Lower leg skin (tissue), 3 donors: ENCODE measurements at regions not wholly inside any gene's neighbourhood (a gene's known extent, or its start where the extent isn't known, plus 50 kb on each side); places are given as distances from the start of the nearest gene placed in this dataset.

Experiments used
- CTCF ChIP-seq, 3 donors: fragments of 450-650 bp; IDR thresholded peaks; one replicate each; pipeline ENCODE4 v1.5.1; 2016; ENCODE audit warnings: antibody characterized with exemption in 3 of 3, mild to moderate bottlenecking in 3 of 3, moderate library complexity in 2 of 3
- POLR2A ChIP-seq, 2 donors: fragments of 450-650 bp; IDR thresholded peaks; one replicate each; pipeline ENCODE4 v1.6.1; 2016 to 2017; ENCODE audit warnings: antibody characterized with exemption in 2 of 2, mild to moderate bottlenecking in 1 of 2, moderate library complexity in 1 of 2

DNA sequence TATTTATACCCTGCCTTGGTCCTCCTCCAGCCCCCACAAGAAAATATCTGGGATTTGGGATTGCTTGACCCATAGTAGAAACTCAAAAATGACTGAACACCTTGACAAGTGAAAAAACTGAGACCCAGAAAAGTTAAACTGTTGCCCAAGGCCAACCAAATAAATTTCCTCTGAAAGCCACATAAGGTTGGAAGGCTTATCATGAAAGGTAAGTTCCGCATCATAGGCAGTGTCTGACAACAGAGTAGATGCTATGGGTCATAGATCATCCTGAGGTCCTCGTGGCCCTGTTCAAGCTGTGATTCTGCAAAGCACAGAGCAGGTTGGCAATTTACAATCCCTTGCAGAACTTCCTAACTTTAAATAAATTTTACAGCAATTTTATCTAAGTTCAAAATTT lies 140.8 kb upstream of the TSC22D2 start:
- TF ChIP-seq CTCF (IDR thresholded peaks at IDR 0.05) (no peak), POLR2A (IDR thresholded peaks at IDR 0.05) (no peak)
